SU-DHL-6 (cell line): ENCODE measurements at regions not wholly inside any gene's neighbourhood (a gene's known extent, or its start where the extent isn't known, plus 50 kb on each side); places are given as distances from the start of the nearest gene placed in this dataset.

Experiments
- EZH2phosphoT487 ChIP-seq: fragments of 200-600 bp; sonication (generic), shearing (Covaris generic); conservative IDR thresholded peaks from 2 replicates; pipeline ENCODE4 v1.6.1; 2018; ENCODE audit warnings: mild to moderate bottlenecking, antibody characterized with exemption, low read length, moderate library complexity, mixed read lengths
- TF ChIP-seq, protein P1 (sequence below): fragments of 200-600 bp; sonication (generic); IDR thresholded peaks from one replicate; pipeline ENCODE4 v1.5.1; 2017; ENCODE audit warnings: antibody characterized with exemption, mild to moderate bottlenecking, low read length, moderate library complexity; ENCODE audit not compliant: insufficient read depth, poor library complexity, severe bottlenecking

DNA sequence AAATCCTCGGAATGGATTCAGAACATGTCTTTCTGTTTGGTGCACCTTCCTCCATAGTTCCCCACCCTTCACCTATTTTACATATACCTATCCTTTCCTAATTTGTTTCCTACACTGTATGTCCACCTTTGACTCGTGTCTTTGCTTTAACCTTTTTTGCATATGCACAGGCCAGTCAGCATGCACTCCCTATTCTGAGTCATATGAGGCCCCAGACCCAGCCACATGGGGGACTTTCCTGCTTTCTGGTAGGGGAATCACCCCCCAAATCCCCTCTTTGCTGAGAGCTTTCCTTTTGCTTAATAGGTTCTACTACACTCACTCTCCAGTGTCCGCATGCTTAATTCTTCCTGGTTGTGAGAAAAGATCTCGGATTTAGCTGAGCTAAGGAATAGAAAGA lies 393.8 kb upstream of the IMPG1 start:
- TF ChIP-seq, protein P1, sequence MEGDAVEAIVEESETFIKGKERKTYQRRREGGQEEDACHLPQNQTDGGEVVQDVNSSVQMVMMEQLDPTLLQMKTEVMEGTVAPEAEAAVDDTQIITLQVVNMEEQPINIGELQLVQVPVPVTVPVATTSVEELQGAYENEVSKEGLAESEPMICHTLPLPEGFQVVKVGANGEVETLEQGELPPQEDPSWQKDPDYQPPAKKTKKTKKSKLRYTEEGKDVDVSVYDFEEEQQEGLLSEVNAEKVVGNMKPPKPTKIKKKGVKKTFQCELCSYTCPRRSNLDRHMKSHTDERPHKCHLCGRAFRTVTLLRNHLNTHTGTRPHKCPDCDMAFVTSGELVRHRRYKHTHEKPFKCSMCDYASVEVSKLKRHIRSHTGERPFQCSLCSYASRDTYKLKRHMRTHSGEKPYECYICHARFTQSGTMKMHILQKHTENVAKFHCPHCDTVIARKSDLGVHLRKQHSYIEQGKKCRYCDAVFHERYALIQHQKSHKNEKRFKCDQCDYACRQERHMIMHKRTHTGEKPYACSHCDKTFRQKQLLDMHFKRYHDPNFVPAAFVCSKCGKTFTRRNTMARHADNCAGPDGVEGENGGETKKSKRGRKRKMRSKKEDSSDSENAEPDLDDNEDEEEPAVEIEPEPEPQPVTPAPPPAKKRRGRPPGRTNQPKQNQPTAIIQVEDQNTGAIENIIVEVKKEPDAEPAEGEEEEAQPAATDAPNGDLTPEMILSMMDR = no peak
- TF ChIP-seq EZH2phosphoT487 = no peak
